ENCODE measurements at regions not wholly inside any gene's neighbourhood (a gene's known extent, or its start where the extent isn't known, plus 50 kb on each side); places are given as distances from the start of the nearest gene placed in this dataset.

- TF ChIP-seq, protein P1, sequence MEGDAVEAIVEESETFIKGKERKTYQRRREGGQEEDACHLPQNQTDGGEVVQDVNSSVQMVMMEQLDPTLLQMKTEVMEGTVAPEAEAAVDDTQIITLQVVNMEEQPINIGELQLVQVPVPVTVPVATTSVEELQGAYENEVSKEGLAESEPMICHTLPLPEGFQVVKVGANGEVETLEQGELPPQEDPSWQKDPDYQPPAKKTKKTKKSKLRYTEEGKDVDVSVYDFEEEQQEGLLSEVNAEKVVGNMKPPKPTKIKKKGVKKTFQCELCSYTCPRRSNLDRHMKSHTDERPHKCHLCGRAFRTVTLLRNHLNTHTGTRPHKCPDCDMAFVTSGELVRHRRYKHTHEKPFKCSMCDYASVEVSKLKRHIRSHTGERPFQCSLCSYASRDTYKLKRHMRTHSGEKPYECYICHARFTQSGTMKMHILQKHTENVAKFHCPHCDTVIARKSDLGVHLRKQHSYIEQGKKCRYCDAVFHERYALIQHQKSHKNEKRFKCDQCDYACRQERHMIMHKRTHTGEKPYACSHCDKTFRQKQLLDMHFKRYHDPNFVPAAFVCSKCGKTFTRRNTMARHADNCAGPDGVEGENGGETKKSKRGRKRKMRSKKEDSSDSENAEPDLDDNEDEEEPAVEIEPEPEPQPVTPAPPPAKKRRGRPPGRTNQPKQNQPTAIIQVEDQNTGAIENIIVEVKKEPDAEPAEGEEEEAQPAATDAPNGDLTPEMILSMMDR (IDR thresholded peaks at IDR 0.05) = no peak
- TF ChIP-seq POLR2A (IDR thresholded peaks at IDR 0.05) = no peak
These were observed 139.4 kb downstream of the SHANK2 start for GRCh38 chr11:71112990-71113389.
